ENCODE measurements at regions not wholly inside any gene's neighbourhood (a gene's known extent, or its start where the extent isn't known, plus 50 kb on each side); places are given as distances from the start of the nearest gene placed in this dataset.

DNA sequence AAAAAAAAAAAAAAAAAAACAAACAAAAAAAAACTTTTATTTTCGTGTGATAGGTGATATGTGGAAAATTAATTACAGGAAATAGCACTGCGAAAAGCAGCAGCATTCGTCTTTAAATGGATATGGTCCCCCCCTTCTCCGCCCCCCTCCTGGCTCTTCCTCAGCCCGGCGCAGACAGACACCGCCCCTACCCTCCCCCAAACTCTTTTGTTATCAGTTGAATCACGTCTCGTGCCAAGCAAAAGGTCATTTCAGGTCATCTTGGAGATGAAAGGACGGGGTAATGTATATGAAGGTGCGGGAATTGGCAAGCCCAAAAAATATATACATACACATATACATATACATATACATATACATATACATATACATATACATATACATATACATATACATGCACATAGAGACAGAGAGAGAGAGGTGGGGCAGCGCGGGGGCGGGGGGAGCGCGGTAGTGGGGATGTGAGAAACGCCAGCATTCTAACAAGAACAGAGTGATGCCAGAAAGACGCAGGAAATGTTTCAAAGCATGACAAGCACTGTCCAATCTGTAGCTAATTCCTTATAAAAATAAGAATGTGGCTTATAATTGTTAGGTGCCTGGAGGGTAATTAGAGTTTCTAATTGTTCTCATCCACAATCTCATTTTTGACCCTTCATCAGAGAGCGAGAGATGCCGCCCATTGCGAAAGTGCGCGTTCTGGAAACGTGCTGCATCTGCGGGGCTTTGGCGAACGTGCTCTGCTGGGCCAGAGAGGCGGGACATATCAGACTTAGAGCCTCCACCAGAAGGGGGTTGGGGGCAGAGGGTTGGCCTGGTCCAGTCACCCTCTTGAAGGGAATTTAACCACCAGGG lies 214.5 kb upstream of the UBASH3B start:
- CTCF ChIA-PET: no interaction called here
- ATAC-seq (ENCODE audit: low read depth) (no peak), DNase-seq (no peak)
- H3K4me3 Mint-ChIP-seq: no peak overlapping the region
- H3K27ac Mint-ChIP-seq: no peak overlapping the region
- peaks cover 2% of the 10 kb centered on the region for H3K9me3 Mint-ChIP-seq
- H3K4me1 Mint-ChIP-seq: peaks cover 1% of the 10 kb centered on the region
- peaks cover 14% of the 10 kb centered on the region for H3K27me3 Mint-ChIP-seq
- TF ChIP-seq, protein P1, sequence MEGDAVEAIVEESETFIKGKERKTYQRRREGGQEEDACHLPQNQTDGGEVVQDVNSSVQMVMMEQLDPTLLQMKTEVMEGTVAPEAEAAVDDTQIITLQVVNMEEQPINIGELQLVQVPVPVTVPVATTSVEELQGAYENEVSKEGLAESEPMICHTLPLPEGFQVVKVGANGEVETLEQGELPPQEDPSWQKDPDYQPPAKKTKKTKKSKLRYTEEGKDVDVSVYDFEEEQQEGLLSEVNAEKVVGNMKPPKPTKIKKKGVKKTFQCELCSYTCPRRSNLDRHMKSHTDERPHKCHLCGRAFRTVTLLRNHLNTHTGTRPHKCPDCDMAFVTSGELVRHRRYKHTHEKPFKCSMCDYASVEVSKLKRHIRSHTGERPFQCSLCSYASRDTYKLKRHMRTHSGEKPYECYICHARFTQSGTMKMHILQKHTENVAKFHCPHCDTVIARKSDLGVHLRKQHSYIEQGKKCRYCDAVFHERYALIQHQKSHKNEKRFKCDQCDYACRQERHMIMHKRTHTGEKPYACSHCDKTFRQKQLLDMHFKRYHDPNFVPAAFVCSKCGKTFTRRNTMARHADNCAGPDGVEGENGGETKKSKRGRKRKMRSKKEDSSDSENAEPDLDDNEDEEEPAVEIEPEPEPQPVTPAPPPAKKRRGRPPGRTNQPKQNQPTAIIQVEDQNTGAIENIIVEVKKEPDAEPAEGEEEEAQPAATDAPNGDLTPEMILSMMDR (IDR thresholded peaks at IDR 0.05): no peak
- no peaks in the 10 kb centered on the region for H3K36me3 Mint-ChIP-seq (ENCODE audit: low read depth)
- POLR2A ChIA-PET: no interaction called here
- intact Hi-C loops (cut with micrococcal nuclease): no loop called here

DNA sequence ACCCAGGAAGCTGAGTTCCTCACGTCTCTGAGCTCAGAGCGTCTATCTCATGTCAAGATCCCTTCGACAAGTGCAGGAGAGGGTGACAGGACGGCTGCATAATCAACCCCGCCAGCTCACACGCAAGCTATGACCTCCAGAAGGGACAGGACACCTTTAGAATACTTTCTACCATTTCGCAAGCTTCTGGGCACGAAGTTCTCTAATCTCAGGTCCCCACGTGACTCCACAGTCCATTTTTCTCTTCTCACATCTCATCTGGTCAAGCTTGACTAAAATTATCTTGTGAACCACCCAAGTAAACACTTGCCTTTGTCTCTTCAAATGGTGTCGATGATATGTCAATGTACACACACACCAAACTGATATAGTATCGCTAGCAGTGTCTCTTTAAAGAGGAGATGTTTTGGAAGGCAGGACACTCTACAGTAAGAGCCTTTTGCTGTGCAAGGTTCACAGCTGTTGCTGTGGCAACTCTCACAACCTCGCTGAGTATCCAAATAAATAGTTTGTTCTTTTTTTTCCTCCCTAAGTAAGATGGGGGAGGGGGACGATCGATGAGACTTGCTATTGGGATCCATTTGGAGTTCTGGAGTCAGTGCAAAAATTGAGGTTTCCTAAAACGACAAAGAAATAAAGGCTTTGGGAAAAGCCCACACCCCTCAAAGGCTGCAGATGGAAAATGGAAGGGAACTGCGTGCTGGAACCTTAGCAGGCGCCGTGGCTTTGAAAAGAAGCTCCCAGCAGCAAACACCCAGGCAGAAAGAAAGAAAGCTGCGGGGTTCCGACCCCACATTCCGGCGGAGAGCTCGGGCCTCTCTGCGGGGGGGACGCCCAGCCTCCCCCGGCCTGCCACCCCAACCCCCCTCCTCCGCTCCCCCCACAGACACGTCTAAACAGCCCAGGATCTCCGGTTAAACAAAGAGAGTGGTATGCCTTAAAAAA lies 215.4 kb upstream of the UBASH3B start:
- intact Hi-C loops (cut with micrococcal nuclease): no loop called here
- Mint-ChIP-seq H3K4me1 (peaks cover 1% of the 10 kb centered on the region), H3K9me3 (peaks cover 2% of the 10 kb centered on the region), H3K27me3 (peaks cover 15% of the 10 kb centered on the region), H3K4me3 (no peak overlapping the region), H3K27ac (no peak overlapping the region), H3K36me3 (ENCODE audit: low read depth) (no peaks in the 10 kb centered on the region)
- DNase-seq (no peak), ATAC-seq (ENCODE audit: low read depth) (no peak)
- CTCF ChIA-PET: no interaction called here
- POLR2A ChIA-PET: no interaction called here
- TF ChIP-seq, protein P1 (IDR thresholded peaks at IDR 0.05): no peak

- H3K4me1 Mint-ChIP-seq: peaks cover 1% of the 10 kb centered on the region
- CTCF ChIA-PET: no interaction called here
- TF ChIP-seq, protein P1 (IDR thresholded peaks at IDR 0.05): no peak
- DNase-seq (no peak), ATAC-seq (ENCODE audit: low read depth) (no peak)
- no peaks in the 10 kb centered on the region for H3K36me3 Mint-ChIP-seq (ENCODE audit: low read depth)
- H3K4me3 Mint-ChIP-seq: no peak overlapping the region
- H3K27ac Mint-ChIP-seq: no peak overlapping the region
- POLR2A ChIA-PET: no interaction called here
- H3K27me3 Mint-ChIP-seq: peaks cover 16% of the 10 kb centered on the region
- intact Hi-C loops (cut with micrococcal nuclease): no loop called here
- H3K9me3 Mint-ChIP-seq: peaks cover 2% of the 10 kb centered on the region
These were observed 219.3 kb upstream of the UBASH3B start for GRCh38 chr11:122436188-122436555.

- TF ChIP-seq, protein P1 (IDR thresholded peaks at IDR 0.05): no peak
- CTCF ChIA-PET: no interaction called here
- intact Hi-C loops (cut with micrococcal nuclease): no loop called here
These were observed 219.9 kb upstream of the UBASH3B start for GRCh38 chr11:122435540-122436187.

DNA sequence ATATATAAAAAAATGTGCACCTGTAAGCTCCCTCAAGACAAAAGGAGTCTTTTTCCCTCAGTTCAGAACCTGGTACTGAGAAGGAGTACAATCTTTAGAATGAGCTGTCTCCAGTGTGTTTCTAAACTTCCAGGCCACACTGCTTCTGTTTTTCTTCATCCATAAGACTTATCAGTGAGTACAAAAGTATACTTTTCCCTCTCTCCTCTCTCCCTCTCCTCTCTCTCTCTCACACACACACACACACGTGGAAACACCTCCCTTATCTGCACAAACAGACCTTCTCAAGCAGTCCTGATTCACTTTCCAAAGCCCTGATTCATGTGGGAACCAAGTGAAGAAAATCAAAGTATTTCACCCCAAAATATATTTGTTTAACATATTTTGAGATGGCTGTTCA lies 220.7 kb upstream of the UBASH3B start:
- Mint-ChIP-seq H3K36me3 (ENCODE audit: low read depth) (no peaks in the 10 kb centered on the region), H3K4me1 (no peaks in the 10 kb centered on the region), H3K27me3 (peaks cover 7% of the 10 kb centered on the region), H3K27ac (no peak overlapping the region), H3K4me3 (no peak overlapping the region), H3K9me3 (peaks cover 2% of the 10 kb centered on the region)
- ChIA-PET CTCF (no interaction called here), POLR2A (no interaction called here)
- intact Hi-C loops (cut with micrococcal nuclease): no loop called here
- TF ChIP-seq, protein P1 (IDR thresholded peaks at IDR 0.05): no peak
- ATAC-seq (ENCODE audit: low read depth) (no peak), DNase-seq (no peak)

More at GRCh38 chr11:122435540-122436187, 219.9 kb upstream of the UBASH3B start:
- H3K4me1 Mint-ChIP-seq: peaks cover 1% of the 10 kb centered on the region
- peaks cover 2% of the 10 kb centered on the region for H3K9me3 Mint-ChIP-seq
- no peak for ATAC-seq (ENCODE audit: low read depth)
- no peaks in the 10 kb centered on the region for H3K36me3 Mint-ChIP-seq (ENCODE audit: low read depth)
- POLR2A ChIA-PET: no interaction called here
- H3K4me3 Mint-ChIP-seq: no peak overlapping the region
- no peak overlapping the region for H3K27ac Mint-ChIP-seq
- DNase-seq: no peak
- H3K27me3 Mint-ChIP-seq: peaks cover 14% of the 10 kb centered on the region

Measured in activated B cell treated with CpG ODN at 0.5 μM for 24 hours (primary cell).